Glutamatergic neuron (in vitro differentiated cells): ENCODE measurements at regions not wholly inside any gene's neighbourhood (a gene's known extent, or its start where the extent isn't known, plus 50 kb on each side); places are given as distances from the start of the nearest gene placed in this dataset.

Experiments
- DNase-seq: peaks from one replicate; pipeline ENCODE4 v3.0.0; 2022
- H3K27ac Mint-ChIP-seq: one replicate; pipeline ENCODE4 v1.8.0; 2020; ENCODE audit warnings: mild to moderate bottlenecking, mixed read lengths, inconsistent platforms; ENCODE audit not compliant: unreplicated experiment
- H3K27me3 Mint-ChIP-seq: one replicate; pipeline ENCODE4 v1.8.0; 2020; ENCODE audit warnings: mild to moderate bottlenecking, moderate library complexity, mixed read lengths, inconsistent platforms; ENCODE audit not compliant: unreplicated experiment
- H3K36me3 Mint-ChIP-seq: one replicate; pipeline ENCODE4 v1.8.0; 2020; ENCODE audit warnings: mild to moderate bottlenecking, mixed read lengths, inconsistent platforms; ENCODE audit not compliant: unreplicated experiment
- H3K4me1 Mint-ChIP-seq: one replicate; pipeline ENCODE4 v1.8.0; 2020; ENCODE audit warnings: mild to moderate bottlenecking, low read depth, mixed read lengths, inconsistent platforms; ENCODE audit not compliant: unreplicated experiment
- H3K4me3 Mint-ChIP-seq: one replicate; pipeline ENCODE4 v1.8.0; 2020; ENCODE audit warnings: mild to moderate bottlenecking, mixed read lengths, inconsistent platforms; ENCODE audit not compliant: unreplicated experiment
- H3K9me3 Mint-ChIP-seq: one replicate; pipeline ENCODE4 v1.8.0; 2020; ENCODE audit warnings: mild to moderate bottlenecking, moderate library complexity, mixed read lengths, inconsistent platforms; ENCODE audit not compliant: unreplicated experiment
- CTCF ChIP-seq: fragments of 200-600 bp; sonication (generic); IDR thresholded peaks from one replicate; pipeline ENCODE4 v1.5.0; 2021; ENCODE audit not compliant: partially characterized antibody, unreplicated experiment

GRCh38 chr2:144030791-144031190 is 489.1 kb downstream of the ZEB2 start:
- H3K9me3 Mint-ChIP-seq = no peaks in the 10 kb centered on the region
- H3K36me3 Mint-ChIP-seq = no peaks in the 10 kb centered on the region
- TF ChIP-seq CTCF = no peak
- peaks cover 2% of the 10 kb centered on the region for H3K27me3 Mint-ChIP-seq
- H3K4me3 Mint-ChIP-seq = no peak overlapping the region
- H3K4me1 Mint-ChIP-seq = no peaks in the 10 kb centered on the region
- H3K27ac Mint-ChIP-seq = no peak overlapping the region
- no peak for DNase-seq

GRCh38 chr2:144027593-144027992 is 492.3 kb downstream of the ZEB2 start:
- H3K4me1 Mint-ChIP-seq = no peaks in the 10 kb centered on the region
- no peaks in the 10 kb centered on the region for H3K9me3 Mint-ChIP-seq
- no peak overlapping the region for H3K4me3 Mint-ChIP-seq
- DNase-seq = no peak
- no peak for TF ChIP-seq CTCF
- peaks cover 2% of the 10 kb centered on the region for H3K27me3 Mint-ChIP-seq
- H3K27ac Mint-ChIP-seq = no peak overlapping the region
- no peaks in the 10 kb centered on the region for H3K36me3 Mint-ChIP-seq

- Mint-ChIP-seq H3K4me1 (no peaks in the 10 kb centered on the region), H3K27me3 (peaks cover 2% of the 10 kb centered on the region), H3K27ac (no peak overlapping the region), H3K4me3 (no peak overlapping the region), H3K9me3 (no peaks in the 10 kb centered on the region), H3K36me3 (peaks cover 6% of the 10 kb centered on the region)
- DNase-seq = no peak
- no peak for TF ChIP-seq CTCF
Observed at GRCh38 chr2:144026753-144027152, 493.2 kb downstream of the ZEB2 start.

GRCh38 chr2:144020047-144020446 is 499.9 kb downstream of the ZEB2 start:
- Mint-ChIP-seq H3K36me3 (peaks cover 10% of the 10 kb centered on the region), H3K27me3 (no peaks in the 10 kb centered on the region), H3K4me3 (no peak overlapping the region), H3K27ac (no peak overlapping the region), H3K4me1 (no peaks in the 10 kb centered on the region), H3K9me3 (no peaks in the 10 kb centered on the region)
- TF ChIP-seq CTCF = no peak
- no peak for DNase-seq

- Mint-ChIP-seq H3K4me3 (no peak overlapping the region), H3K9me3 (no peaks in the 10 kb centered on the region), H3K36me3 (no peaks in the 10 kb centered on the region), H3K4me1 (no peaks in the 10 kb centered on the region), H3K27me3 (no peaks in the 10 kb centered on the region), H3K27ac (no peak overlapping the region)
- DNase-seq = no peak
- TF ChIP-seq CTCF = no peak
Observed at GRCh38 chr2:144015655-144016245, 504.2 kb downstream of the ZEB2 start.
